ENCODE measurements at regions not wholly inside any gene's neighbourhood (a gene's known extent, or its start where the extent isn't known, plus 50 kb on each side); places are given as distances from the start of the nearest gene placed in this dataset.

DNA sequence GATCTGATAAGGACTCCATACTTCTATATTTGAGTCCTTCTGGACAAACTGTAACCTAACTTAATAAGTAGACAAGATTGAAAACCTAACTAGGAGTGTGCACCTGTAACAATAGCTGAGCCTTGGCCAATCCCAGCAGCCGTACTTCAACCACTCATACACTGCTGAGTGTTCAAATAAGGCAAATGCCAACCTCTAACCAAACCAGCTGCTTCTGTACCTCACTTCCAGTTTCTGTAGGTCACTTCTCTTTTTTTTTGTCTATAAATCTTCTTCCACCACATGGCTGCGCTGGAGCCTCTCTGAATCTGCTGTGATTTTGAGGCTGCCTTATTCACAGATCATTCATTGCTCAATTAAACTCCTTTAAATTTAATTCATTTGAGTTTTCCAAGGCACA is 753.2 kb downstream of the DNAJB9 start:
- no peak for ATAC-seq

DNA sequence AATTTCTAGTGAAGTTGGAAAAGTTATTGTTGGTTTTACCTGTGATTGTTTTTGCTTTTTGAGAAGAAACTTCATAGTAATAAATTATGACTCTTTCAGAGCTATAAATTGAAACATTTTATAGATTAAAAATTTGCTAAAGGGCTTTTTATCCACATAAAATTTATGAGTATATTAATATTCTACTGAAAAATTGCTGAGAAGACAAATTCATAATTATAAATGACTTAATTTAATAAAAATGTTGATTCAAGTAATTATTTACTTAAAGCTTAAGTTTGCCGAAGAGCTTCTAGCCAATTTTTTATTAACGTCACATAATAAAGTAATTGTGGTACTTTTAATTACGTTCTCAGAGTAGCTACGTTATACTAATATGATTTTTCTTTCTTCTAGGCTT is 761.7 kb downstream of the DNAJB9 start:
- Histone ChIP-seq H3K27me3 (no peaks in the 10 kb centered on the region), H3K4me1 (no peaks in the 10 kb centered on the region), H3K27ac (no peak overlapping the region), H3K9me3 (no peaks in the 10 kb centered on the region), H3K36me3 (no peaks in the 10 kb centered on the region), H3K4me3 (no peak overlapping the region)
- in situ Hi-C loops (cut with MboI; ENCODE audit: low sequenced_read_pairs in 4 of 4) = no loop called here
- no peak for DNase-seq
- no peak for TF ChIP-seq POLR2A (IDR thresholded peaks at IDR 0.05)
- TF ChIP-seq, protein P1, sequence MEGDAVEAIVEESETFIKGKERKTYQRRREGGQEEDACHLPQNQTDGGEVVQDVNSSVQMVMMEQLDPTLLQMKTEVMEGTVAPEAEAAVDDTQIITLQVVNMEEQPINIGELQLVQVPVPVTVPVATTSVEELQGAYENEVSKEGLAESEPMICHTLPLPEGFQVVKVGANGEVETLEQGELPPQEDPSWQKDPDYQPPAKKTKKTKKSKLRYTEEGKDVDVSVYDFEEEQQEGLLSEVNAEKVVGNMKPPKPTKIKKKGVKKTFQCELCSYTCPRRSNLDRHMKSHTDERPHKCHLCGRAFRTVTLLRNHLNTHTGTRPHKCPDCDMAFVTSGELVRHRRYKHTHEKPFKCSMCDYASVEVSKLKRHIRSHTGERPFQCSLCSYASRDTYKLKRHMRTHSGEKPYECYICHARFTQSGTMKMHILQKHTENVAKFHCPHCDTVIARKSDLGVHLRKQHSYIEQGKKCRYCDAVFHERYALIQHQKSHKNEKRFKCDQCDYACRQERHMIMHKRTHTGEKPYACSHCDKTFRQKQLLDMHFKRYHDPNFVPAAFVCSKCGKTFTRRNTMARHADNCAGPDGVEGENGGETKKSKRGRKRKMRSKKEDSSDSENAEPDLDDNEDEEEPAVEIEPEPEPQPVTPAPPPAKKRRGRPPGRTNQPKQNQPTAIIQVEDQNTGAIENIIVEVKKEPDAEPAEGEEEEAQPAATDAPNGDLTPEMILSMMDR (IDR thresholded peaks at IDR 0.05 in 4 of 5, conservative IDR thresholded peaks at IDR 0.05 in 1 of 5) = no peak
- intact Hi-C loops (cut with DNase I; ENCODE audit: low total_unique reads) = no loop called here
- no peak for ATAC-seq

More for the DNA sequence above, 753.2 kb downstream of the DNAJB9 start:
- in situ Hi-C loops (cut with MboI; ENCODE audit: low sequenced_read_pairs in 4 of 4) (no loop called here), intact Hi-C loops (cut with DNase I; ENCODE audit: low total_unique reads) (no loop called here)
- Histone ChIP-seq H3K9me3 (no peaks in the 10 kb centered on the region), H3K27ac (no peak overlapping the region), H3K36me3 (no peaks in the 10 kb centered on the region), H3K27me3 (no peaks in the 10 kb centered on the region), H3K4me3 (no peak overlapping the region), H3K4me1 (no peaks in the 10 kb centered on the region)
- DNase-seq = no peak
- no peak for TF ChIP-seq POLR2A (IDR thresholded peaks at IDR 0.05)
- TF ChIP-seq, protein P1 (IDR thresholded peaks at IDR 0.05 in 4 of 5, conservative IDR thresholded peaks at IDR 0.05 in 1 of 5) = no peak

GRCh38 chr7:109335951-109336350 is 766.3 kb downstream of the DNAJB9 start:
- H3K4me3 ChIP-seq = no peak overlapping the region
- no peaks in the 10 kb centered on the region for H3K36me3 ChIP-seq
- ATAC-seq = no peak
- in situ Hi-C loops (cut with MboI; ENCODE audit: low sequenced_read_pairs in 4 of 4) (no loop called here), intact Hi-C loops (cut with DNase I; ENCODE audit: low total_unique reads) (no loop called here)
- TF ChIP-seq, protein P1 (IDR thresholded peaks at IDR 0.05 in 4 of 5, conservative IDR thresholded peaks at IDR 0.05 in 1 of 5) = no peak
- no peak for TF ChIP-seq POLR2A (IDR thresholded peaks at IDR 0.05)
- no peak overlapping the region for H3K27ac ChIP-seq
- no peaks in the 10 kb centered on the region for H3K4me1 ChIP-seq
- DNase-seq = no peak
- H3K9me3 ChIP-seq = no peaks in the 10 kb centered on the region
- H3K27me3 ChIP-seq = no peaks in the 10 kb centered on the region

- Histone ChIP-seq H3K4me1 (no peaks in the 10 kb centered on the region), H3K9me3 (no peaks in the 10 kb centered on the region), H3K27ac (no peak overlapping the region), H3K4me3 (no peak overlapping the region), H3K36me3 (no peaks in the 10 kb centered on the region), H3K27me3 (no peaks in the 10 kb centered on the region)
- ATAC-seq (no peak), DNase-seq (no peak)
- in situ Hi-C loops (cut with MboI; ENCODE audit: low sequenced_read_pairs in 4 of 4) = no loop called here
- intact Hi-C loops (cut with DNase I; ENCODE audit: low total_unique reads) = no loop called here
- no peak for TF ChIP-seq POLR2A (IDR thresholded peaks at IDR 0.05)
- TF ChIP-seq, protein P1 (IDR thresholded peaks at IDR 0.05 in 4 of 5, conservative IDR thresholded peaks at IDR 0.05 in 1 of 5) = no peak
Observed at GRCh38 chr7:109336531-109336930, 766.9 kb downstream of the DNAJB9 start.

- ATAC-seq (no peak), DNase-seq (no peak)
- in situ Hi-C loops (cut with MboI; ENCODE audit: low sequenced_read_pairs in 4 of 4) = no loop called here
- no peaks in the 10 kb centered on the region for H3K9me3 ChIP-seq
- intact Hi-C loops (cut with DNase I; ENCODE audit: low total_unique reads) = no loop called here
- H3K27me3 ChIP-seq = no peaks in the 10 kb centered on the region
- H3K4me3 ChIP-seq = no peak overlapping the region
- no peaks in the 10 kb centered on the region for H3K36me3 ChIP-seq
- TF ChIP-seq, protein P1 (IDR thresholded peaks at IDR 0.05 in 4 of 5, conservative IDR thresholded peaks at IDR 0.05 in 1 of 5) = no peak
- no peak for TF ChIP-seq POLR2A (IDR thresholded peaks at IDR 0.05)
- H3K27ac ChIP-seq = no peak overlapping the region
- no peaks in the 10 kb centered on the region for H3K4me1 ChIP-seq
Observed at GRCh38 chr7:109343678-109344077, 774.0 kb downstream of the DNAJB9 start.
